A673 (cell line): ENCODE measurements at regions not wholly inside any gene's neighbourhood (a gene's known extent, or its start where the extent isn't known, plus 50 kb on each side); places are given as distances from the start of the nearest gene placed in this dataset.

Experiments used
- BruUV-seq: library from RNA; stranded (reverse); fragments of 400-500 nt; replicated peaks from 2 replicates; lab custom pipeline; 2021; lab: Mats Ljungman, UMichigan
- CTCF ChIA-PET: fragments of 300-600 bp; sonication (Branson Sonifier 250); formaldehyde crosslinking; loops from one replicate; lab custom pipeline; 2022; ENCODE audit warnings: antibody characterized with exemption; lab: Charles Lee
- POLR2A ChIA-PET: fragments of 300-600 bp; sonication (Branson Sonifier 250); formaldehyde crosslinking; loops from one replicate; lab custom pipeline; 2022; ENCODE audit warnings: antibody characterized with exemption; ENCODE audit not compliant: low non-redundant PET; lab: Charles Lee
- DNase-seq: peaks from one replicate; pipeline ENCODE4 v3.0.0-alpha.2; 2015; ENCODE audit warnings: low spot score
- H3K27ac ChIP-seq: fragments of 200-600 bp; sonication (generic); 2 replicates; pipeline ENCODE4 v1.5.1; 2016; ENCODE audit warnings: mixed run types, low read depth, mild to moderate bottlenecking, mixed read lengths, antibody characterized with exemption, low read length; ENCODE audit not compliant: poor library complexity, severe bottlenecking
- H3K27me3 ChIP-seq: fragments of 200-600 bp; sonication (generic); replicated peaks from 2 replicates; pipeline ENCODE4 v1.6.1; 2017; ENCODE audit warnings: mixed run types, low read depth, mild to moderate bottlenecking, mixed read lengths, antibody characterized with exemption, low read length; ENCODE audit not compliant: insufficient read depth, poor library complexity
- H3K36me3 ChIP-seq: fragments of 200-600 bp; sonication (generic); 2 replicates; pipeline ENCODE4 v1.6.1; 2016; ENCODE audit warnings: mixed run types, mild to moderate bottlenecking, mixed read lengths, antibody characterized with exemption, low read length; ENCODE audit not compliant: insufficient read depth, poor library complexity, severe bottlenecking
- H3K4me1 ChIP-seq: fragments of 200-600 bp; sonication (generic); 2 replicates; pipeline ENCODE4 v1.6.1; 2017; ENCODE audit warnings: mixed run types, mild to moderate bottlenecking, mixed read lengths, antibody characterized with exemption, low read length; ENCODE audit not compliant: insufficient read depth, poor library complexity, severe bottlenecking
- H3K4me3 ChIP-seq: fragments of 200-600 bp; sonication (generic); 2 replicates; pipeline ENCODE4 v1.5.1; 2016; ENCODE audit warnings: low read depth, mixed run types, mild to moderate bottlenecking, mixed read lengths, low read length; ENCODE audit not compliant: poor library complexity, severe bottlenecking
- H3K9me3 ChIP-seq: fragments of 200-600 bp; sonication (generic); 2 replicates; pipeline ENCODE4 v1.6.1; 2016; ENCODE audit warnings: mixed run types, low read depth, mild to moderate bottlenecking, mixed read lengths, antibody characterized with exemption, low read length; ENCODE audit not compliant: poor library complexity, severe bottlenecking
- CTCF ChIP-seq: fragments of 300-800, 200-600 bp; sonication (generic); conservative IDR thresholded peaks from 2 replicates; pipeline ENCODE4 v1.5.1; 2017; ENCODE audit warnings: low read depth, mild to moderate bottlenecking, antibody characterized with exemption, low read length, moderate library complexity, mixed read lengths
- EZH2 ChIP-seq: fragments of 200-600 bp; sonication (generic); IDR thresholded peaks from 2 replicates; pipeline ENCODE4 v1.6.1; 2017; ENCODE audit warnings: borderline replicate concordance, low read depth, mild to moderate bottlenecking, mixed read lengths, antibody characterized with exemption, low read length; ENCODE audit not compliant: poor library complexity, severe bottlenecking
- intact Hi-C: fragments of 100-400 bp; cut with micrococcal nuclease; formaldehyde crosslinking; loops from one replicate; pipeline ENCODE4 v1.10.0; 2022; ENCODE audit not compliant: unreplicated experiment

GRCh38 chr20:61112515-61112914, 139.5 kb upstream of the CDH4 start:
- no peak for DNase-seq
- Histone ChIP-seq H3K4me3 (no peak overlapping the region), H3K4me1 (no peaks in the 10 kb centered on the region), H3K27ac (no peak overlapping the region), H3K9me3 (no peaks in the 10 kb centered on the region), H3K36me3 (no peaks in the 10 kb centered on the region), H3K27me3 (peaks cover 61% of the 10 kb centered on the region)
- intact Hi-C loops, result no loop called here
- CTCF ChIA-PET, result no interaction called here
- POLR2A ChIA-PET, result no interaction called here
- TF ChIP-seq CTCF (no peak), EZH2 (no peak)
- no TSS peak for BruUV-seq

GRCh38 chr20:61113731-61114130, 138.3 kb upstream of the CDH4 start:
- TF ChIP-seq EZH2 (no peak), CTCF (no peak)
- intact Hi-C loops, result no loop called here
- BruUV-seq, result no TSS peak
- DNase-seq, result no peak
- POLR2A ChIA-PET, result no interaction called here
- no peaks in the 10 kb centered on the region for H3K36me3 ChIP-seq
- no peaks in the 10 kb centered on the region for H3K4me1 ChIP-seq
- CTCF ChIA-PET, result no interaction called here
- H3K9me3 ChIP-seq, result no peaks in the 10 kb centered on the region
- H3K27ac ChIP-seq, result no peak overlapping the region
- H3K27me3 ChIP-seq, result peaks cover 66% of the 10 kb centered on the region
- no peak overlapping the region for H3K4me3 ChIP-seq

GRCh38 chr20:61114493-61115175, 137.4 kb upstream of the CDH4 start:
- no peak for TF ChIP-seq EZH2
- no peak for TF ChIP-seq CTCF

More at GRCh38 chr20:61114493-61115175, 137.4 kb upstream of the CDH4 start:
- Histone ChIP-seq H3K4me3 (no peak overlapping the region), H3K36me3 (no peaks in the 10 kb centered on the region), H3K27me3 (peaks cover 68% of the 10 kb centered on the region), H3K27ac (no peak overlapping the region), H3K9me3 (no peaks in the 10 kb centered on the region), H3K4me1 (no peaks in the 10 kb centered on the region)
- CTCF ChIA-PET, result no interaction called here
- POLR2A ChIA-PET, result no interaction called here
- no peak for DNase-seq
- intact Hi-C loops, result no loop called here
- no TSS peak for BruUV-seq
